DND-41 (cell line): ENCODE measurements at regions not wholly inside any gene's neighbourhood (a gene's known extent, or its start where the extent isn't known, plus 50 kb on each side); places are given as distances from the start of the nearest gene placed in this dataset.

ENCODE experiments used
- EZH2 ChIP-seq: IDR thresholded peaks from 3 replicates; pipeline ENCODE4 v1.6.1; 2012; ENCODE audit warnings: borderline replicate concordance, low read depth, mild to moderate bottlenecking, moderate library complexity, low read length, inconsistent platforms; ENCODE audit not compliant: severe bottlenecking
- TF ChIP-seq, protein P1 (sequence below): IDR thresholded peaks from 2 replicates; pipeline ENCODE4 v1.5.1; 2012; ENCODE audit warnings: borderline replicate concordance, low read length, moderate library complexity, mild to moderate bottlenecking; ENCODE audit not compliant: poor library complexity, severe bottlenecking; ENCODE audit errors: extremely low read depth

GRCh38 chr10:58909881-58910280 lies 266.6 kb upstream of the PHYHIPL start:
- TF ChIP-seq, protein P1, sequence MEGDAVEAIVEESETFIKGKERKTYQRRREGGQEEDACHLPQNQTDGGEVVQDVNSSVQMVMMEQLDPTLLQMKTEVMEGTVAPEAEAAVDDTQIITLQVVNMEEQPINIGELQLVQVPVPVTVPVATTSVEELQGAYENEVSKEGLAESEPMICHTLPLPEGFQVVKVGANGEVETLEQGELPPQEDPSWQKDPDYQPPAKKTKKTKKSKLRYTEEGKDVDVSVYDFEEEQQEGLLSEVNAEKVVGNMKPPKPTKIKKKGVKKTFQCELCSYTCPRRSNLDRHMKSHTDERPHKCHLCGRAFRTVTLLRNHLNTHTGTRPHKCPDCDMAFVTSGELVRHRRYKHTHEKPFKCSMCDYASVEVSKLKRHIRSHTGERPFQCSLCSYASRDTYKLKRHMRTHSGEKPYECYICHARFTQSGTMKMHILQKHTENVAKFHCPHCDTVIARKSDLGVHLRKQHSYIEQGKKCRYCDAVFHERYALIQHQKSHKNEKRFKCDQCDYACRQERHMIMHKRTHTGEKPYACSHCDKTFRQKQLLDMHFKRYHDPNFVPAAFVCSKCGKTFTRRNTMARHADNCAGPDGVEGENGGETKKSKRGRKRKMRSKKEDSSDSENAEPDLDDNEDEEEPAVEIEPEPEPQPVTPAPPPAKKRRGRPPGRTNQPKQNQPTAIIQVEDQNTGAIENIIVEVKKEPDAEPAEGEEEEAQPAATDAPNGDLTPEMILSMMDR: no peak
- no peak for TF ChIP-seq EZH2
